H9 (cell line): ENCODE measurements at regions not wholly inside any gene's neighbourhood (a gene's known extent, or its start where the extent isn't known, plus 50 kb on each side); places are given as distances from the start of the nearest gene placed in this dataset.

Source experiments
- DNase-seq: peaks from one replicate; pipeline ENCODE4 v3.0.0-alpha.2; 2017
- H2AFZ ChIP-seq: one replicate; pipeline ENCODE4 v1.6.1; 2013; ENCODE audit warnings: mild to moderate bottlenecking, low read length, control low read depth, moderate library complexity
- H2AK5ac ChIP-seq: 2 replicates; pipeline ENCODE4 v1.6.1; 2013; ENCODE audit warnings: low read length, control low read depth, mixed read lengths; ENCODE audit not compliant: insufficient read length
- H2BK120ac ChIP-seq: one replicate; pipeline ENCODE4 v1.6.1; 2013; ENCODE audit warnings: low read depth, mild to moderate bottlenecking, low read length, control low read depth, inconsistent platforms; ENCODE audit not compliant: poor library complexity, severe bottlenecking
- H2BK12ac ChIP-seq: 2 replicates; pipeline ENCODE4 v1.6.1; 2013; ENCODE audit warnings: low read length, control low read depth, mixed read lengths, low read depth; ENCODE audit not compliant: insufficient read length
- H2BK15ac ChIP-seq: 2 replicates; pipeline ENCODE4 v1.6.1; 2013; ENCODE audit warnings: low read depth, low read length, control low read depth
- H2BK20ac ChIP-seq: one replicate; pipeline ENCODE4 v1.6.1; 2013; ENCODE audit warnings: low read depth, mild to moderate bottlenecking, low read length, control low read depth, inconsistent platforms; ENCODE audit not compliant: poor library complexity, severe bottlenecking
- H2BK5ac ChIP-seq: 2 replicates; pipeline ENCODE4 v1.6.1; 2013; ENCODE audit warnings: low read length, control low read depth, mixed read lengths; ENCODE audit not compliant: insufficient read length
- H3K14ac ChIP-seq: 2 replicates; pipeline ENCODE4 v1.6.1; 2013; ENCODE audit warnings: low read length, control low read depth; ENCODE audit not compliant: insufficient read depth
- H3K18ac ChIP-seq: 2 replicates; pipeline ENCODE4 v1.6.1; 2013; ENCODE audit warnings: low read depth, mild to moderate bottlenecking, mixed read lengths, low read length, control low read depth; ENCODE audit not compliant: insufficient read length
- H3K23ac ChIP-seq: 2 replicates; pipeline ENCODE4 v1.6.1; 2013; ENCODE audit warnings: low read length, control low read depth, mixed read lengths, low read depth; ENCODE audit not compliant: insufficient read length
- H3K23me2 ChIP-seq: 2 replicates; pipeline ENCODE4 v1.6.1; 2013; ENCODE audit warnings: low read depth, mild to moderate bottlenecking, mixed read lengths, low read length, control low read depth; ENCODE audit not compliant: insufficient read length, poor library complexity, severe bottlenecking
- H3K27ac ChIP-seq: 2 replicates; pipeline ENCODE4 v1.5.1; 2013; ENCODE audit warnings: low read length, control low read depth, mixed read lengths, low read depth; ENCODE audit not compliant: insufficient read length
- H3K27me3 ChIP-seq: 2 replicates; pipeline ENCODE4 v1.6.1; 2013; ENCODE audit warnings: low read length, control low read depth, inconsistent platforms; ENCODE audit not compliant: insufficient read depth
- H3K4ac ChIP-seq: 2 replicates; pipeline ENCODE4 v1.6.1; 2013; ENCODE audit warnings: low read depth, mild to moderate bottlenecking, control low read depth, inconsistent platforms, low read length, moderate library complexity
- H3K4me1 ChIP-seq: 2 replicates; pipeline ENCODE4 v1.6.1; 2013; ENCODE audit warnings: low read length, control low read depth, inconsistent platforms; ENCODE audit not compliant: insufficient read depth
- H3K4me2 ChIP-seq: 2 replicates; pipeline ENCODE4 v1.6.1; 2013; ENCODE audit warnings: low read length, control low read depth, mixed read lengths; ENCODE audit not compliant: insufficient read length, insufficient read depth
- H3K56ac ChIP-seq: 2 replicates; pipeline ENCODE4 v1.6.1; 2013; ENCODE audit warnings: low read depth, mild to moderate bottlenecking, mixed read lengths, low read length, control low read depth; ENCODE audit not compliant: insufficient read length
- H3K79me1 ChIP-seq: 2 replicates; pipeline ENCODE4 v1.6.1; 2013; ENCODE audit warnings: low read depth, mild to moderate bottlenecking, moderate library complexity, low read length, control low read depth, inconsistent platforms; ENCODE audit not compliant: insufficient read depth, poor library complexity, severe bottlenecking
- H3K79me2 ChIP-seq: 2 replicates; pipeline ENCODE4 v1.6.1; 2013; ENCODE audit warnings: low read length, control low read depth, inconsistent platforms; ENCODE audit not compliant: insufficient read depth
- H3K9ac ChIP-seq: 2 replicates; pipeline ENCODE4 v1.6.1; 2013; ENCODE audit warnings: low read length, control low read depth, mixed read lengths; ENCODE audit not compliant: insufficient read length; ENCODE audit errors: extremely low read depth
- H3K9me3 ChIP-seq: one replicate; pipeline ENCODE4 v1.6.1; 2013; ENCODE audit warnings: low read depth, low read length, inconsistent platforms; ENCODE audit not compliant: control insufficient read depth
- H3T11ph ChIP-seq: one replicate; pipeline ENCODE4 v1.6.1; 2013; ENCODE audit warnings: mild to moderate bottlenecking, low read length, control low read depth, inconsistent platforms
- H4K20me1 ChIP-seq: one replicate; pipeline ENCODE4 v1.6.1; 2013; ENCODE audit not compliant: control insufficient read depth, insufficient read length, insufficient read depth
- H4K5ac ChIP-seq: 2 replicates; pipeline ENCODE4 v1.6.1; 2013; ENCODE audit warnings: low read depth, mild to moderate bottlenecking, mixed read lengths, low read length, control low read depth; ENCODE audit not compliant: insufficient read length
- H4K8ac ChIP-seq: replicated peaks from 2 replicates; pipeline ENCODE4 v1.6.1; 2013; ENCODE audit warnings: low read length, control low read depth, mixed read lengths, low read depth; ENCODE audit not compliant: insufficient read length
- H4K91ac ChIP-seq: 2 replicates; pipeline ENCODE4 v1.6.1; 2013; ENCODE audit warnings: low read depth, mild to moderate bottlenecking, moderate library complexity, mixed read lengths, low read length, control low read depth; ENCODE audit not compliant: insufficient read length
- H3K27ac Mint-ChIP-seq, 3 experiments: 2 replicates in 2 of 3; 3 replicates in 1 of 3; pipeline ENCODE4 v1.8.0; 2020 to 2021; ENCODE audit warnings: mixed read lengths in 3 of 3, mild to moderate bottlenecking in 1 of 3, moderate library complexity in 1 of 3
- H3K27me3 Mint-ChIP-seq: 2 replicates; pipeline ENCODE4 v1.8.0; 2021; ENCODE audit warnings: low read depth, mild to moderate bottlenecking, moderate library complexity, mixed read lengths
- H3K36me3 Mint-ChIP-seq, 3 experiments: 2 replicates in 2 of 3; 3 replicates in 1 of 3; pipeline ENCODE4 v1.8.0; 2020 to 2021; ENCODE audit warnings: low read depth in 3 of 3, mixed read lengths in 3 of 3; ENCODE audit not compliant: insufficient read depth in 1 of 3
- H3K4me1 Mint-ChIP-seq, 2 experiments: 2 replicates each; pipeline ENCODE4 v1.8.0; 2020; ENCODE audit warnings: mixed read lengths in 2 of 2
- H3K4me3 Mint-ChIP-seq, 2 experiments: 2 replicates in 1 of 2; 3 replicates in 1 of 2; pipeline ENCODE4 v1.8.0; 2020 to 2021; ENCODE audit warnings: mild to moderate bottlenecking in 2 of 2, mixed read lengths in 2 of 2, moderate library complexity in 1 of 2
- H3K9me3 Mint-ChIP-seq, 2 experiments: 2 replicates in 1 of 2; 3 replicates in 1 of 2; pipeline ENCODE4 v1.8.0; 2020; ENCODE audit warnings: mild to moderate bottlenecking in 2 of 2, mixed read lengths in 2 of 2, moderate library complexity in 1 of 2
- WGBS: extraction: QIAGEN DNeasy Blood & Tissue Kit; methylation state at CpG from one replicate; pipeline ENCODE4 v1.1.7; 2013; ENCODE audit warnings: missing lambda C conversion rate, low lambda C conversion rate, mixed read lengths; ENCODE audit not compliant: insufficient read length; ENCODE audit errors: extremely low coverage; 5-methylcytosine and 5-hydroxymethylcytosine counted together
- TF ChIP-seq, protein P1 (sequence below): fragments of 200-600 bp; sonication (generic); conservative IDR thresholded peaks from 3 replicates; pipeline ENCODE4 v1.8.0; 2021; ENCODE audit warnings: antibody characterized with exemption, mild to moderate bottlenecking

DNA sequence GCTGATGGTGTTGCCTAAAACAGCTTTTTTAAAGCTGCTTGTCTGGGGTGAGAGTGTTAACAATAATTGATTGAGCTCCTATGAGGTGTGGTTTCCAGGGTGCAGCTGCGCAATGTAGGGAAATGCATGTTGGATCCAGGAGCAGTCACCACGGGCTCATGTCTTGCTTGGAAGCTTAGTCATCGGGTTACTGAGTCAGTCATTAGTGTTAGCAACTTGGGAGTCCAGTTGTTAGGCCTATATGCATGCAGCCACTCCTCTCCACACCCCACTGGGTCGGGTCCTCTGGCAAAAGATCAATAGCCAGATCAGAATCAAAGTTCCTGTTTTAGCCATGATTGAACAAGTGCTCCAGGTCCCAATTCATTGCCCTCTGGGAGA lies 271.7 kb upstream of the CHD6 start:
- Histone ChIP-seq H3K4ac (no peak overlapping the region), H2AFZ (no peak overlapping the region), H3K79me1 (no peaks in the 10 kb centered on the region), H3K27me3 (no peaks in the 10 kb centered on the region), H3K14ac (no peak overlapping the region), H3K79me2 (no peaks in the 10 kb centered on the region; the same call in 1 of the 2 replicates), H4K20me1 (no peaks in the 10 kb centered on the region), H3K18ac (no peak overlapping the region), H3K23ac (no peak overlapping the region), H2BK15ac (no peak overlapping the region), H3K56ac (no peak overlapping the region), H2BK12ac (no peak overlapping the region), H4K8ac (no peak overlapping the region), H4K5ac (no peak overlapping the region), H2AK5ac (no peak overlapping the region), H3K23me2 (peaks cover 3% of the 10 kb centered on the region), H3K4me2 (no peak overlapping the region), H3T11ph (no peak overlapping the region), H4K91ac (no peak overlapping the region), H3K27ac (no peak overlapping the region), H3K9ac (no peak overlapping the region), H3K4me1 (peaks cover 8% of the 10 kb centered on the region), H2BK5ac (no peak overlapping the region), H2BK20ac (no peak overlapping the region), H2BK120ac (no peak overlapping the region), H3K9me3 (no peaks in the 10 kb centered on the region)
- no CpG with 5 or more reads among the region's 4 CpGs for WGBS
- Mint-ChIP-seq H3K27me3 (no peaks in the 10 kb centered on the region), H3K36me3 (no peaks in the 10 kb centered on the region), H3K4me1 (peaks cover 23 to 35% of the 10 kb centered on the region in 2 experiments), H3K9me3 (peaks cover 0 to 2% of the 10 kb centered on the region in 2 experiments; a peak in 2 of 5 replicates), H3K4me3 (no peak overlapping the region), H3K27ac (peak overlapping the region in 2 of 3 experiments; percentile 8 to 80; a peak in 3 of 7 replicates)
- TF ChIP-seq, protein P1, sequence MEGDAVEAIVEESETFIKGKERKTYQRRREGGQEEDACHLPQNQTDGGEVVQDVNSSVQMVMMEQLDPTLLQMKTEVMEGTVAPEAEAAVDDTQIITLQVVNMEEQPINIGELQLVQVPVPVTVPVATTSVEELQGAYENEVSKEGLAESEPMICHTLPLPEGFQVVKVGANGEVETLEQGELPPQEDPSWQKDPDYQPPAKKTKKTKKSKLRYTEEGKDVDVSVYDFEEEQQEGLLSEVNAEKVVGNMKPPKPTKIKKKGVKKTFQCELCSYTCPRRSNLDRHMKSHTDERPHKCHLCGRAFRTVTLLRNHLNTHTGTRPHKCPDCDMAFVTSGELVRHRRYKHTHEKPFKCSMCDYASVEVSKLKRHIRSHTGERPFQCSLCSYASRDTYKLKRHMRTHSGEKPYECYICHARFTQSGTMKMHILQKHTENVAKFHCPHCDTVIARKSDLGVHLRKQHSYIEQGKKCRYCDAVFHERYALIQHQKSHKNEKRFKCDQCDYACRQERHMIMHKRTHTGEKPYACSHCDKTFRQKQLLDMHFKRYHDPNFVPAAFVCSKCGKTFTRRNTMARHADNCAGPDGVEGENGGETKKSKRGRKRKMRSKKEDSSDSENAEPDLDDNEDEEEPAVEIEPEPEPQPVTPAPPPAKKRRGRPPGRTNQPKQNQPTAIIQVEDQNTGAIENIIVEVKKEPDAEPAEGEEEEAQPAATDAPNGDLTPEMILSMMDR = no peak
- DNase-seq = no peak
